BJ (cell line): ENCODE measurements at regions not wholly inside any gene's neighbourhood (a gene's known extent, or its start where the extent isn't known, plus 50 kb on each side); places are given as distances from the start of the nearest gene placed in this dataset.

Source experiments
- CTCF ChIA-PET: fragments of 350-600 bp; formaldehyde crosslinking; extraction: SDS; loops from one replicate; lab custom pipeline; 2021; ENCODE audit warnings: antibody characterized with exemption, inconsistent platforms; lab: Yijun Ruan, JAX
- POLR2A ChIA-PET: fragments of 300-600 bp; sonication (Branson Sonifier 250); formaldehyde crosslinking; extraction: SDS; loops from one replicate; lab custom pipeline; 2021; ENCODE audit warnings: antibody characterized with exemption; lab: Charles Lee
- DNase-seq: peaks from one replicate; pipeline ENCODE4 v3.0.0-alpha.2; 2011; ENCODE audit warnings: low read depth
- H3K27me3 ChIP-seq: 2 replicates; pipeline ENCODE4 v1.6.0; 2011; ENCODE audit warnings: low read length; ENCODE audit not compliant: control insufficient read depth, insufficient read depth
- H3K36me3 ChIP-seq: 2 replicates; pipeline ENCODE4 v1.5.1; 2011; ENCODE audit warnings: low read length; ENCODE audit not compliant: control insufficient read depth, insufficient read depth
- H3K4me3 ChIP-seq: 2 replicates; pipeline ENCODE4 v1.5.1; 2011; ENCODE audit warnings: low read depth, mild to moderate bottlenecking, control low read depth, low read length
- CTCF ChIP-seq: IDR thresholded peaks from 2 replicates; pipeline ENCODE4 v1.5.1; 2011; ENCODE audit warnings: low read depth, mild to moderate bottlenecking, control low read depth, inconsistent platforms, low read length, moderate library complexity; ENCODE audit not compliant: insufficient read depth

GRCh38 chr3:177772908-177773557 lies 575.8 kb upstream of the TBL1XR1 start:
- ChIA-PET POLR2A (interaction anchor here (0.6 kb wide), 1 partner anchor 316 kb away, joined by 3 read pairs; no protein-coding TSS in a partner anchor), CTCF (interaction anchor here (0.7 kb wide), 1 partner anchor 323 kb away, joined by 3 read pairs; no protein-coding TSS in a partner anchor)
- Histone ChIP-seq H3K4me3 (no peak overlapping the region), H3K27me3 (no peaks in the 10 kb centered on the region), H3K36me3 (no peaks in the 10 kb centered on the region)
- DNase-seq = no peak
- no peak for TF ChIP-seq CTCF

- TF ChIP-seq CTCF = no peak
- CTCF ChIA-PET = interaction anchor here (0.6 kb wide), 1 partner anchor 35 kb away, joined by 3 read pairs; no protein-coding TSS in a partner anchor
- DNase-seq = no peak
- Histone ChIP-seq H3K36me3 (no peaks in the 10 kb centered on the region), H3K4me3 (no peak overlapping the region), H3K27me3 (no peaks in the 10 kb centered on the region)
- POLR2A ChIA-PET = no interaction called here
Observed at GRCh38 chr3:177773717-177774116, 576.4 kb upstream of the TBL1XR1 start.

GRCh38 chr3:177776661-177777101 lies 579.4 kb upstream of the TBL1XR1 start:
- ChIA-PET POLR2A (no interaction called here), CTCF (no interaction called here)
- no peak for DNase-seq
- Histone ChIP-seq H3K27me3 (no peaks in the 10 kb centered on the region), H3K4me3 (no peak overlapping the region), H3K36me3 (no peaks in the 10 kb centered on the region)
- no peak for TF ChIP-seq CTCF

GRCh38 chr3:177777699-177778098 lies 580.4 kb upstream of the TBL1XR1 start:
- Histone ChIP-seq H3K36me3 (no peaks in the 10 kb centered on the region), H3K27me3 (no peaks in the 10 kb centered on the region), H3K4me3 (no peak overlapping the region)
- no peak for DNase-seq
- POLR2A ChIA-PET = no interaction called here
- TF ChIP-seq CTCF = peak; percentile 42
- CTCF ChIA-PET = interaction anchor here (0.7 to 1.4 kb wide), 2 partner anchors 47 to 234 kb away, joined by 3 read pairs; no protein-coding TSS in a partner anchor

GRCh38 chr3:177778633-177779032 lies 581.4 kb upstream of the TBL1XR1 start:
- H3K36me3 ChIP-seq = no peaks in the 10 kb centered on the region
- H3K4me3 ChIP-seq = no peak overlapping the region
- no peaks in the 10 kb centered on the region for H3K27me3 ChIP-seq
- DNase-seq = no peak
- ChIA-PET CTCF (interaction anchor here (1.2 to 1.4 kb wide), 2 partner anchors 235 to 728 kb away, joined by 3 read pairs; no protein-coding TSS in a partner anchor), POLR2A (no interaction called here)
- no peak for TF ChIP-seq CTCF
